ENCODE measurements at regions not wholly inside any gene's neighbourhood (a gene's known extent, or its start where the extent isn't known, plus 50 kb on each side); places are given as distances from the start of the nearest gene placed in this dataset.

- DNase-seq (ENCODE audit: low read depth in 2 of 2): no peak
These were observed 340.7 kb upstream of the SLIT2 start for GRCh38 chr4:19910861-19911525.

- no peak for DNase-seq (ENCODE audit: low read depth in 2 of 2)
These were observed 346.7 kb upstream of the SLIT2 start for GRCh38 chr4:19905024-19905423.

DNA sequence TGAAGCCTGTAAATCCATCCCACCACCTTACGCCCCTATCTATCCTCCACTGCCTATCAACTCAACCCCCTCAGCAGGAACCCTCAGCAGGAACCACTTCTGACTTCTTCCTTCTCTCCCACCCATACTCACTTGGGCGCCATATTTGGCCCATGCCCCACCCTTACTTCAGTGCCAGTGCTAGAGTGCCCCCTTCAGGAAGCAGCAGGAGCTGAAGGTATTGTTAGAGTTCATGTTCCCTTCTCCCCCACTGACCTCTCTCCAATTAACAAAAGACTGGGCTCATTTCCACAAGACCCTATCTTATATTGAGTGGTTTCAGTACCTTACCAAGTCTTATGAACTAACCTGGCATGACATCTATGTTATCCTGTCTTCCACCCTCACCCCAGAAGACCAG is 363.1 kb upstream of the SLIT2 start:
- DNase-seq (ENCODE audit: low read depth in 2 of 2): no peak

DNA sequence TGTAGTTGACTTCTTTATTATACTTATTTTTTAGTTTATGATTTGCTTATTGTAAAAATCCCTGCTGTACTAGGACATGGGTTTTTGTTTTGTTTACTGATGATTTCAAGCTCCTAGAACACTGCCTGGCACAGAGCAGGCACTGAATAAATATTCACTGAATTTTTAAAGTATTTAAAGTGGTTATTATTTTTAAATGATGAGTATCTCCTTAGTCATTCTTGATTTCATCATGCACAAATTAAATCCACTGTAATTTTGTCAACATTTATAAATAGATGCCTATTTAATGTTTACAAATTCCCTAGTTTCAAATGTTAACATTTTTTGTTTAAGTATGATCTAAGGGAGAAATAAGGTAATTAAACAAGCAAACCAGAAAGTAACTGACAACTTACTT is 367.9 kb upstream of the SLIT2 start:
- no peak for DNase-seq (ENCODE audit: low read depth in 2 of 2)

GRCh38 chr4:19880206-19880605 is 371.5 kb upstream of the SLIT2 start:
- no peak for DNase-seq (ENCODE audit: low read depth in 2 of 2)

- DNase-seq (ENCODE audit: low read depth in 2 of 2): no peak
These were observed 372.4 kb upstream of the SLIT2 start for GRCh38 chr4:19879330-19879729.

DNA sequence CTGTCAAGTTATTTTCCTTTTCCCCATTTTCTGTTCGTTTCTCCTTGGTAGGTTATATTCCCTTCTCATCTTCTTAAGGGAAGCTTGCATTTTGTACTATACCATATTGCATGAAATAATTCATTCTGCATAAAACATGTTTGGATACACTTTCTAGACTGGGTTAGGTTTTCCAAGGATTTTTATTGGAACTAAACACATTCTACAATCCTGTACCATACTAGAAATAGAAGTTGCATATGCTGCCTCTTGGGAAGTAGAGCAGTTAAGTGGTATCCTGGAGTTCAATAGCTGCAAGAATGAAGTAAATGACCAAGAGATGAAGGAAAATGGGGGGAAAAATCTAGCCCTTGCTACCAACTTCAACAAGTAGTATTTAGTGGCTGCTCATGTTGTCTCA is 393.7 kb upstream of the SLIT2 start:
- no peak for DNase-seq (ENCODE audit: low read depth in 2 of 2)

DNA sequence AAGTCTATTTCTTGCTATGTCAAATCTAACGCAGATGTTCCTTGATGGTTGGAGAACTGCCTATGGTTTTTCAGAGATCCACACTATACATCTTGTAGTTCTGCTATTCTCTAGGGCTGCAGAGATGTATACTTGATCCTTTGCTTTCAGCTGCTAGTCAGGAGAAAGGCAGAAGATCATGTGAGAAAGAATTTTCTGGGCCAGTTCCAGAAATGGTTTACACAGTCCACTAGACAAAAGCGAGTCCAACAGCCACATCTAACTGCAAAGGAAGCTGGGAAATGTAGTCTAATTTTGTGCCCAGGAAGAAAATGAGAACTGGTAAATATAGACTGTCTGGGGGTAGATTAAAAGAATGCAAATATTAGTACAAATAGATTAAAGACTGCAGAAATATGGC is 394.3 kb upstream of the SLIT2 start:
- DNase-seq (ENCODE audit: low read depth in 2 of 2): no peak

- no peak for DNase-seq (ENCODE audit: low read depth in 2 of 2)
These were observed 400.8 kb upstream of the SLIT2 start for GRCh38 chr4:19850909-19851308.

- DNase-seq (ENCODE audit: low read depth in 2 of 2): no peak
These were observed 407.3 kb upstream of the SLIT2 start for GRCh38 chr4:19844446-19844845.

DNA sequence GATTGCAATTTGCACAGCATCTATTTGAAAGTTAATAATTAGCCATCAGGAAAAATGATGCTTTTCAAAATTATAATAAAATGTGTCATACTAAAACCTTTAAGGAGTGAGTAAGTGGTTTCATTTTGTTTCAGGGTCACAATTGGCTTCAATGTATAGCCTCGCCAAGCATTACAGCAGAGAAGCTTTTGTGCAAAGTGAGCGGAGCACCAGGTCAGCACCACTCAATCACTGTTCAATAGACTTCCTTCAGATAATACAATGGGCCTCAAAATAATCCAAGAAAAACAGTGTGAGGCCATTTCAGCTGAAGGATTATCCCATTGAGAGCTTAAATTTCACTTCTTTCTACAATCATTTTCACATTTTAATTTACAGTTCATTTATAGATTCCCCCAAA is 409.2 kb upstream of the SLIT2 start:
- DNase-seq (ENCODE audit: low read depth in 2 of 2): no peak

- DNase-seq (ENCODE audit: low read depth in 2 of 2): no peak
These were observed 412.8 kb upstream of the SLIT2 start for GRCh38 chr4:19838858-19839257.

- DNase-seq (ENCODE audit: low read depth in 2 of 2): no peak
These were observed 416.3 kb upstream of the SLIT2 start for GRCh38 chr4:19835429-19835828.

DNA sequence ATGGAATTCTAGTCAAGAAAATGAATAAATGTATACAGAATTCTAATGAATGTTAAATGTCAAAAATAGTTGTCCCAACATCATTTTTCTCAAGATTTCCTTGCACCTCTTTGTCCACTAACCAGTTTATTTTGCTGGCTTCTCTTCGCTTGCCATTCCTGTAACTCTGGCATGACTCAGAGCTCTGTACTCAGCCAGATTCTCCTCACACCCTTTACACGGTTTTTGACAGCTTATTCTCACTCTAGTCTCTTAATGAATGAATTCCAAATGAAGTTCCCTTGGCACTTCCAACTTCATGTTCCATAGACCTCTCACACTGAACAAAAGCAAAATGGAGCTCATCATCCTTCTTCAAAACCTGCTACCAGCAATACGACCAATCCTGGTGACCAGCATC is 419.3 kb upstream of the SLIT2 start:
- no peak for DNase-seq (ENCODE audit: low read depth in 2 of 2)

- no peak for DNase-seq (ENCODE audit: low read depth in 2 of 2)
These were observed 419.9 kb upstream of the SLIT2 start for GRCh38 chr4:19831644-19832285.

- no peak for DNase-seq (ENCODE audit: low read depth in 2 of 2)
These were observed 422.6 kb upstream of the SLIT2 start for GRCh38 chr4:19829101-19829500.

DNA sequence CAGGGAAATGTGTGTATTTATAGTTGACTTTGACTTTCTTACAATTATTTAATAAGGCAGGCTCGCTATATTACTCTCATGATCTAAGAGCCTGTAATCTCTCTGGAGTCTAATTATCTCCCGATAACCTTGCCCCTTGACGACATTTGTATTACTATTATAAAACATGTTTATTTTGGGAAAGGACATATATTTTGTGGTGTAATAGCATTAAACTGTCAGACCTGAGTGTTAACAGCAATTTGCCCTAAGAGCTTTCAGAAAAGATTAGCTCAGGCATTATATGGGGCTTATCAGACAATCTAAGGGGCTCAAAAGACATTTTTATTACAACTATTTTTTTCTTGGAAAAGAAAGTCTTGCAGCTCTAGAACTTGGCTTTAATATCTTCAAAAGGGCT is 427.9 kb upstream of the SLIT2 start:
- no peak for DNase-seq (ENCODE audit: low read depth in 2 of 2)

GRCh38 chr4:19819737-19820136 is 432.0 kb upstream of the SLIT2 start:
- DNase-seq (ENCODE audit: low read depth in 2 of 2): no peak

- no peak for DNase-seq (ENCODE audit: low read depth in 2 of 2)
These were observed 441.7 kb upstream of the SLIT2 start for GRCh38 chr4:19809989-19810388.

- DNase-seq (ENCODE audit: low read depth in 2 of 2): no peak
These were observed 444.2 kb upstream of the SLIT2 start for GRCh38 chr4:19807505-19807904.

- DNase-seq (ENCODE audit: low read depth in 2 of 2): no peak
These were observed 444.8 kb upstream of the SLIT2 start for GRCh38 chr4:19806865-19807264.

DNA sequence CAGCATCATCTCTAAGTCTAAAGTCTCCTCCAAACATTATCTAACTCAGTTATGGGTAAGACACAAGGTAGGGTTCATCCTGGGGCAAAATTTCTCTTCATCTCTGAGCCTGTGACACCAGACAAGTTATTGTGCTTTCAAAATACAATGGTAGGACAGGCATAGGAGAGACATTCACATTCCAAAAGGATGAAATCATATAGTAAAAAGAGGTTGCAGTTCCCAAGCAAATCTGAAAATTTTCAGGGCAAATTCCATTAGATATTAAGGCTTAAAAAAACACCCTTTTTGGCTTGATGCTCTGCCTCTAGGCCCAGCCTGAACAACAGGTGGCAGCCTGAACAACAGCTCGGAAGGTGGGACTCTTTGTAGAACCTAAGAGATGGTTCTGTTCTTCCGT is 448.3 kb upstream of the SLIT2 start:
- no peak for DNase-seq (ENCODE audit: low read depth in 2 of 2)

GRCh38 chr4:19793831-19794230 is 457.9 kb upstream of the SLIT2 start:
- DNase-seq (ENCODE audit: low read depth in 2 of 2): no peak
